Loucy (cell line): ENCODE measurements at regions not wholly inside any gene's neighbourhood (a gene's known extent, or its start where the extent isn't known, plus 50 kb on each side); places are given as distances from the start of the nearest gene placed in this dataset.

Experiments used
- H2AFZ ChIP-seq: fragments of 200-600 bp; sonication (generic); 2 replicates; pipeline ENCODE4 v1.6.0; 2016; ENCODE audit warnings: antibody characterized with exemption, mild to moderate bottlenecking, low read length, moderate library complexity
- H3F3A ChIP-seq: fragments of 200-600 bp; 2 replicates; pipeline ENCODE4 v1.6.0; 2016; ENCODE audit warnings: antibody characterized with exemption, low read depth, mild to moderate bottlenecking
- H3K27me3 ChIP-seq: fragments of 200-600 bp; sonication (generic); 2 replicates; pipeline ENCODE4 v1.6.1; 2014; ENCODE audit warnings: low read length, mild to moderate bottlenecking; ENCODE audit not compliant: insufficient read depth, poor library complexity, severe bottlenecking
- H3K36me3 ChIP-seq: fragments of 200-600 bp; sonication (generic); 2 replicates; pipeline ENCODE4 v1.6.1; 2016; ENCODE audit warnings: low read length; ENCODE audit not compliant: insufficient read depth
- H3K4me1 ChIP-seq: fragments of 200-600 bp; sonication (generic); 2 replicates; pipeline ENCODE4 v1.5.1; 2014; ENCODE audit warnings: low read length, mild to moderate bottlenecking; ENCODE audit not compliant: insufficient read depth, poor library complexity, severe bottlenecking
- H3K4me2 ChIP-seq: fragments of 200-600 bp; sonication (generic); 2 replicates; pipeline ENCODE4 v1.6.0; 2014; ENCODE audit warnings: antibody characterized with exemption, low read length, low read depth, mild to moderate bottlenecking; ENCODE audit not compliant: poor library complexity, severe bottlenecking
- H3K4me3 ChIP-seq: fragments of 200-600 bp; sonication (generic); 2 replicates; pipeline ENCODE4 v1.5.1; 2014; ENCODE audit warnings: low read length, mild to moderate bottlenecking, mixed read lengths; ENCODE audit not compliant: poor library complexity, severe bottlenecking
- H3K79me2 ChIP-seq: fragments of 200-600 bp; sonication (generic); 2 replicates; pipeline ENCODE4 v1.6.1; 2014; ENCODE audit warnings: low read length; ENCODE audit not compliant: insufficient read depth
- H3K9ac ChIP-seq: fragments of 200-600 bp; sonication (generic); 2 replicates; pipeline ENCODE4 v1.6.0; 2014; ENCODE audit warnings: mild to moderate bottlenecking, low read depth, low read length, moderate library complexity; ENCODE audit not compliant: poor library complexity, severe bottlenecking
- H3K9me2 ChIP-seq: fragments of 200-600 bp; sonication (generic); replicated peaks from 2 replicates; pipeline ENCODE4 v1.6.1; 2016; ENCODE audit warnings: low read depth, low read length, mixed read lengths
- H3K9me3 ChIP-seq: fragments of 200-600 bp; sonication (generic); 2 replicates; pipeline ENCODE4 v1.6.1; 2014; ENCODE audit warnings: mild to moderate bottlenecking, antibody characterized with exemption, low read length, low read depth; ENCODE audit not compliant: insufficient read depth
- H4K20me1 ChIP-seq: fragments of 200-600 bp; sonication (generic); 2 replicates; pipeline ENCODE4 v1.6.0; 2014; ENCODE audit warnings: antibody characterized with exemption, low read length, mild to moderate bottlenecking; ENCODE audit not compliant: insufficient read depth, poor library complexity, severe bottlenecking
- CTCF ChIP-seq: fragments of 200-600 bp; sonication (generic); conservative IDR thresholded peaks from 2 replicates; pipeline ENCODE4 v1.5.1; 2014; ENCODE audit warnings: mild to moderate bottlenecking, antibody characterized with exemption, low read length
- EZH2phosphoT487 ChIP-seq: fragments of 200-600 bp; IDR thresholded peaks from 2 replicates; pipeline ENCODE4 v1.6.1; 2018; ENCODE audit warnings: antibody characterized with exemption, mild to moderate bottlenecking, moderate library complexity, borderline replicate concordance

GRCh38 chr3:168532135-168532534 is 436.4 kb upstream of the GOLIM4 start:
- Histone ChIP-seq H3K4me2 (no peak overlapping the region), H3K79me2 (no peaks in the 10 kb centered on the region), H2AFZ (no peak overlapping the region), H3K36me3 (no peaks in the 10 kb centered on the region), H3K9me2 (no peaks in the 10 kb centered on the region), H3K27me3 (no peaks in the 10 kb centered on the region), H3K9me3 (no peaks in the 10 kb centered on the region), H3K4me3 (no peak overlapping the region), H3K4me1 (no peaks in the 10 kb centered on the region), H3K9ac (no peak overlapping the region), H4K20me1 (no peaks in the 10 kb centered on the region), H3F3A (no peaks in the 10 kb centered on the region)
- TF ChIP-seq CTCF (no peak), EZH2phosphoT487 (no peak)

DNA sequence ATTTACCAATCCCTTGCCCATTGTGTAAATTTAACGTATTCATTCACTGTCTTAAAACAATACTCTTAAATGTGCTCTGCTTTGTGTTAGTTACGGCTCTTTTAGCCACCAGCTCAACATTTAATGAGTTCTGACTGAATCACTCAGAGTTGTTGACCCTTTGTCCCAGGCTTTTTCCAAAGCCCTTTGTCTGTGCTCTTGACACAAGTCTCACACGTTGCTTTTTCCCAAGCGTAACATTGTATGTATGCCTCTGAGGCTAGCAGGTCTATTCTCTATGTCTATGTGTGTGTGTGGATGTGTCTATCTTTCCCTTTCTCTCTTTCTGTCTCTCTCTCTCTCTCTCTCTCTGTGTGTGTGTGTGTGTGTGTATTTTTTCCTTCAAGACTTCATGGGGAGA is 435.4 kb upstream of the GOLIM4 start:
- Histone ChIP-seq H3K9ac (no peak overlapping the region), H4K20me1 (no peaks in the 10 kb centered on the region), H3K4me2 (no peak overlapping the region)

DNA sequence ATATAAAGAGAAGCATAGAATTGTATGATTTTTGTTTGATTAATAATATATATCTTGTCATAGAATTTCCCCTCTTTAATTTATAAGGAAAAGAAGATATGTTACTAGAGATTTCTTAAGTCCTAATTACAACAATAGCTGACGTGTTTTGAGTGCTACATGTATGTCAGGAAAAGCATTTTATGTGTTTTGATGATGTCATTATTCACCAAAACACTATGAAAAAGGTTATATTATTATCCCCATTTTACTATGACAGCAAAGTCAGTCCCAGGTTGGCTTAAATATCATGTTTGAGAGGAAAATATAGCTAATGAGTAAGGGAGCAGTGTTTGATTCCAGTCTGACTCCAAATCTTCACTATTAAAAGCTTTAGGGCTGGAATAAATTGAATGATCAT is 428.4 kb upstream of the GOLIM4 start:
- H3K4me1 ChIP-seq, result no peaks in the 10 kb centered on the region
- no peak for TF ChIP-seq CTCF
- TF ChIP-seq EZH2phosphoT487, result no peak
- H3K79me2 ChIP-seq, result no peaks in the 10 kb centered on the region
- H3K27me3 ChIP-seq, result no peaks in the 10 kb centered on the region
- H4K20me1 ChIP-seq, result no peaks in the 10 kb centered on the region
- no peak overlapping the region for H3K4me3 ChIP-seq
- H2AFZ ChIP-seq, result no peak overlapping the region
- no peaks in the 10 kb centered on the region for H3F3A ChIP-seq
- no peak overlapping the region for H3K4me2 ChIP-seq
- H3K9ac ChIP-seq, result no peak overlapping the region
- no peaks in the 10 kb centered on the region for H3K36me3 ChIP-seq
- H3K9me3 ChIP-seq, result no peaks in the 10 kb centered on the region
- H3K9me2 ChIP-seq, result no peaks in the 10 kb centered on the region

More for the DNA sequence above, 435.4 kb upstream of the GOLIM4 start:
- Histone ChIP-seq H3K36me3 (no peaks in the 10 kb centered on the region), H3K27me3 (no peaks in the 10 kb centered on the region), H2AFZ (no peak overlapping the region), H3K4me3 (no peak overlapping the region), H3K9me3 (no peaks in the 10 kb centered on the region), H3F3A (no peaks in the 10 kb centered on the region), H3K9me2 (no peaks in the 10 kb centered on the region), H3K4me1 (no peaks in the 10 kb centered on the region), H3K79me2 (no peaks in the 10 kb centered on the region)
- TF ChIP-seq EZH2phosphoT487, result no peak

DNA sequence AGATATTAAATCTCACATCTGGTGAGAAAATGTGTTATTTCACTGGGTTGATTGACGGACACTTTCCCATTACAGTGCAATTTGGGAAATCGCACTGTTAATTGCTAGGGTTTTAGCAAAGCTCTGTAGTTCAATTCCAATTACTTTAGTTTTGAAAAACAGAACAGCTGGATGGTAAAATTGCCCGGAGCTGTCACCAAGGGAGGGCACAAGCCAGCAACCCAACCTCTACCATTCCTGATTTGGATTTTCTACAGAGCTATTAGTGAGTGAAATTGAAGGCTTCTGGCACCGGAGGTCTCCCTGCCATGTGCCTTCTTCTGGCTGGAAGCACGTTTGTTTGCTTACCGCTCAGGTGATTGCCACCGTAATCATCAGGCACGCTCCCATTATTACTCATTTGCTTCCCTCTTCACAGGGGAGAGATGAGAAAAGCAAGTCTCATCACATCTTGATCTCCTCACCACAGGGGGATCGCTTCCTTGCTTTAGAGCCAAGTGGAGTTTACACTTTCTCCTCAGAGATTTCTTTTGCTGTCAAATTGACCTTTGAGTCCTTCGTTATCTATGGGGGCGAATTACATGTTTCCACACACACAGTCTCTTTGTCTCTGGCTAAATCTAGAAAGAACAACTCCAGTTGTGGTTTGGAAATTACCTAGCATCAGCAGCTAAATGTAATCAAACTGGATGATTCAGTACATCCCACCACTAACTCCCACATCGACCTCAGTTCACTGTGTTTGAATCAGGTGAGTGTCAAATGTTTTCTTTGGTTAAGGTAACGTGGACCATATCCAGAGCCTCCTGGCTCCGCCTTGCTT is 421.7 kb upstream of the GOLIM4 start:
- H4K20me1 ChIP-seq, result no peaks in the 10 kb centered on the region
- H2AFZ ChIP-seq, result no peak overlapping the region
- no peaks in the 10 kb centered on the region for H3F3A ChIP-seq
- H3K9me3 ChIP-seq, result no peaks in the 10 kb centered on the region
- H3K27me3 ChIP-seq, result no peaks in the 10 kb centered on the region
- H3K79me2 ChIP-seq, result no peaks in the 10 kb centered on the region
- no peak overlapping the region for H3K9ac ChIP-seq
- H3K9me2 ChIP-seq, result no peaks in the 10 kb centered on the region
- H3K4me3 ChIP-seq, result no peak overlapping the region
- no peaks in the 10 kb centered on the region for H3K4me1 ChIP-seq
- TF ChIP-seq CTCF (no peak), EZH2phosphoT487 (no peak)
- no peak overlapping the region for H3K4me2 ChIP-seq
- no peaks in the 10 kb centered on the region for H3K36me3 ChIP-seq
